GM12872 (cell line): ENCODE measurements at regions not wholly inside any gene's neighbourhood (a gene's known extent, or its start where the extent isn't known, plus 50 kb on each side); places are given as distances from the start of the nearest gene placed in this dataset.

Experiments
- TF ChIP-seq, protein P1 (sequence below): IDR thresholded peaks from 3 replicates; pipeline ENCODE4 v1.5.1; 2011; ENCODE audit warnings: low read depth, mild to moderate bottlenecking, low read length, moderate library complexity; ENCODE audit not compliant: insufficient read depth

- TF ChIP-seq, protein P1, sequence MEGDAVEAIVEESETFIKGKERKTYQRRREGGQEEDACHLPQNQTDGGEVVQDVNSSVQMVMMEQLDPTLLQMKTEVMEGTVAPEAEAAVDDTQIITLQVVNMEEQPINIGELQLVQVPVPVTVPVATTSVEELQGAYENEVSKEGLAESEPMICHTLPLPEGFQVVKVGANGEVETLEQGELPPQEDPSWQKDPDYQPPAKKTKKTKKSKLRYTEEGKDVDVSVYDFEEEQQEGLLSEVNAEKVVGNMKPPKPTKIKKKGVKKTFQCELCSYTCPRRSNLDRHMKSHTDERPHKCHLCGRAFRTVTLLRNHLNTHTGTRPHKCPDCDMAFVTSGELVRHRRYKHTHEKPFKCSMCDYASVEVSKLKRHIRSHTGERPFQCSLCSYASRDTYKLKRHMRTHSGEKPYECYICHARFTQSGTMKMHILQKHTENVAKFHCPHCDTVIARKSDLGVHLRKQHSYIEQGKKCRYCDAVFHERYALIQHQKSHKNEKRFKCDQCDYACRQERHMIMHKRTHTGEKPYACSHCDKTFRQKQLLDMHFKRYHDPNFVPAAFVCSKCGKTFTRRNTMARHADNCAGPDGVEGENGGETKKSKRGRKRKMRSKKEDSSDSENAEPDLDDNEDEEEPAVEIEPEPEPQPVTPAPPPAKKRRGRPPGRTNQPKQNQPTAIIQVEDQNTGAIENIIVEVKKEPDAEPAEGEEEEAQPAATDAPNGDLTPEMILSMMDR, result no peak
Measured at GRCh38 chr7:9201928-9202327, 768.5 kb downstream of the NXPH1 start.

DNA sequence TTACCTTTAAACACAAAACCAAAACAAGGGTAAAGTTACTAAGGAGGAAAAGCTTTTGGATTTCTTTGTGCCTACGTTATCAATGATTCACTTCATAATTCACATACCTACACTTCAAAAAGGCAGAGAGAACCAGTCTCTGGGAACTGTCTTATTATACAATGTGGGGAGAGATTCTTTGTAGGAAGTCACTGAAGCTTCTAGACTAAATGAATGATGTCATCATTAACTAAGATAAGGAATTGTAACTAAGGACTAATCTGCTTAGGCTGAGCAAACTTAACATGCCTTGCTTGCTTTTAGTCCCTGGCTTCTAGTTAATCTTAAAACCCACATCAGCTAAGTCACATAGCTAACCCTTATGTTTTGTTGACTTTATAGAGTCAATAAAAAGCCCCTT is 771.2 kb downstream of the NXPH1 start:
- TF ChIP-seq, protein P1, result no peak

- TF ChIP-seq, protein P1, result no peak
Measured at GRCh38 chr7:9210114-9210513, 776.7 kb downstream of the NXPH1 start.

GRCh38 chr7:9217204-9217603 is 783.8 kb downstream of the NXPH1 start:
- TF ChIP-seq, protein P1, result no peak

DNA sequence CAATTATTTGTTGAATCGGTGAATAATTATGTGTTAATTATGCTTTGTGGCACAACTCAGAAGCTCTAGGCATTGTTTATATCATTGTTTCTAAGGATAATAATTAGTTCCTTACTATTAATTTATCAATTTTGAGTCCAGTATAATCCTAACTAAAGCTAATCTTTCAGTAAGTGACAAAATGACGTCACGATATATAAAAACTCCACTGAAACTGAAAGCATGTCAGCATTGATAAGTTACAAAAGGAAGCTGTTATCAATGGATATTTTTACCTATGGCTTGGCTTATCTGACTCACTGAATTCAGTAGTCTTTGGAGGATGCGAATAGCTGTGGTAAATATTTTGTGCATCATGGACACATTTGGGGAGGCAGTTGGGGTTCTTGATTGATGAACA is 793.1 kb downstream of the NXPH1 start:
- TF ChIP-seq, protein P1, result no peak

DNA sequence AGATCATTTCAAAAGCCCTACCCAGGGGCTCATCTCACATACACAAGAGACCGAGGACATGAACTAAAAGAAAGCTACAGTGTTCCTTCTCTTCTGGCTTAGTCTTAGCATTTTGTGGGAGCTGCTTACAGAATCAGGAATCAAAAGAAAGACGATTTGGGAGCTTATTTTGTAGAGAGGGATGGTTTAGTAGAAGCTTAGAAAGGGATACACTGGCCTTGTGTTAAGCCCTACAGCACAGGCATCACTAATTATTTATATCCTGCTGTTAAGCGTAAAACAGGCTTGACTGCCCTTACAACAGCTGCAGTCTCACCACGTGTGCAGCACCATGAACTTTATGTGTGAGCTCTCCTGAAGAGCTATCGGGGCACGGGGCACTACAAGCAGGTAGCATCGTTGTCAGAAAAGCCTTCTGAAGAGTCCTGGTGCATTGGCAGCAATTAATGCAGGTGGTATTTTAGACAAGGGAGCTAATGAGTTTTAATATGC is 798.3 kb downstream of the NXPH1 start:
- TF ChIP-seq, protein P1, result no peak

GRCh38 chr7:9240001-9240400 is 806.6 kb downstream of the NXPH1 start:
- TF ChIP-seq, protein P1, result no peak
